IMR-90 (cell line): ENCODE measurements at regions not wholly inside any gene's neighbourhood (a gene's known extent, or its start where the extent isn't known, plus 50 kb on each side); places are given as distances from the start of the nearest gene placed in this dataset.

Experiments used
- ATAC-seq: fragments of 200-7000 bp; cut with Tn5 transposase; 2 replicates; pipeline ENCODE4 v1.9.1; 2020; ENCODE audit warnings: low read depth, mild to moderate bottlenecking, moderate library complexity
- BruUV-seq: library from RNA; stranded (reverse); fragments of 400-500 nt; replicated peaks from 2 replicates; lab custom pipeline; 2021; lab: Mats Ljungman, UMichigan
- CTCF ChIA-PET: fragments of 300-600 bp; formaldehyde crosslinking; extraction: SDS; loops from one replicate; lab custom pipeline; 2021; ENCODE audit warnings: antibody characterized with exemption; lab: Yijun Ruan, JAX
- POLR2A ChIA-PET: fragments of 300-600 bp; sonication (Branson Sonifier 250); formaldehyde crosslinking; loops from one replicate; lab custom pipeline; 2022; ENCODE audit warnings: antibody characterized with exemption; ENCODE audit not compliant: unreplicated experiment; lab: Charles Lee
- DNase-seq: peaks from one replicate; pipeline ENCODE4 v3.0.0; 2013
- H2AFZ ChIP-seq: replicated peaks from 2 replicates; pipeline ENCODE3; 2013; ENCODE audit warnings: low read length, mild to moderate bottlenecking; ENCODE audit not compliant: poor library complexity
- H2AK5ac ChIP-seq: 2 replicates; pipeline ENCODE4 v1.6.1; 2013; ENCODE audit warnings: low read depth, low read length, inconsistent platforms
- H2AK9ac ChIP-seq: replicated peaks from 2 replicates; pipeline ENCODE3; 2013; ENCODE audit warnings: mild to moderate bottlenecking, low read depth, low read length, moderate library complexity; ENCODE audit not compliant: poor library complexity
- H2BK120ac ChIP-seq: 2 replicates; pipeline ENCODE4 v1.6.1; 2013; ENCODE audit warnings: low read depth, low read length, inconsistent platforms
- H2BK15ac ChIP-seq: 3 replicates; pipeline ENCODE4 v1.6.1; 2013; ENCODE audit warnings: low read depth, low read length, inconsistent platforms
- H2BK20ac ChIP-seq: 2 replicates; pipeline ENCODE4 v1.6.1; 2013; ENCODE audit warnings: low read depth, mild to moderate bottlenecking, inconsistent platforms, low read length, moderate library complexity
- H2BK5ac ChIP-seq: 2 replicates; pipeline ENCODE4 v1.6.1; 2013; ENCODE audit warnings: mild to moderate bottlenecking, low read depth, low read length, inconsistent platforms; ENCODE audit not compliant: poor library complexity, severe bottlenecking
- H3K14ac ChIP-seq: replicated peaks from 2 replicates; pipeline ENCODE4 v1.6.1; 2013; ENCODE audit warnings: low read depth, low read length, inconsistent platforms
- H3K18ac ChIP-seq: 2 replicates; pipeline ENCODE4 v1.6.1; 2013; ENCODE audit warnings: low read depth, low read length, control low read depth
- H3K23ac ChIP-seq: 2 replicates; pipeline ENCODE4 v1.6.1; 2013; ENCODE audit warnings: low read depth, low read length, inconsistent platforms
- H3K27ac ChIP-seq: 2 replicates; pipeline ENCODE4 v1.5.1; 2013; ENCODE audit warnings: mild to moderate bottlenecking, control low read depth, low read length; ENCODE audit not compliant: insufficient read depth
- H3K27me3 ChIP-seq: 2 replicates; pipeline ENCODE4 v1.6.1; 2013; ENCODE audit warnings: low read length; ENCODE audit not compliant: control insufficient read depth, insufficient read depth
- H3K36me3 ChIP-seq: 2 replicates; pipeline ENCODE4 v1.6.1; 2013; ENCODE audit warnings: low read length, mixed read lengths; ENCODE audit not compliant: control insufficient read depth, insufficient read depth
- H3K4ac ChIP-seq: 2 replicates; pipeline ENCODE4 v1.6.1; 2013; ENCODE audit warnings: low read depth, low read length, inconsistent platforms
- H3K4me1 ChIP-seq: 2 replicates; pipeline ENCODE4 v1.6.1; 2013; ENCODE audit warnings: low read length, mixed read lengths; ENCODE audit not compliant: control insufficient read depth, insufficient read depth
- H3K4me2 ChIP-seq: 2 replicates; pipeline ENCODE4 v1.6.1; 2013; ENCODE audit warnings: low read depth, mild to moderate bottlenecking, control low read depth, low read length, moderate library complexity
- H3K4me3 ChIP-seq: 2 replicates; pipeline ENCODE4 v1.5.1; 2013; ENCODE audit warnings: low read depth, mild to moderate bottlenecking, control low read depth, low read length, moderate library complexity; ENCODE audit not compliant: insufficient read depth
- H3K56ac ChIP-seq: 2 replicates; pipeline ENCODE4 v1.6.1; 2013; ENCODE audit warnings: low read length, inconsistent platforms; ENCODE audit not compliant: insufficient read depth; ENCODE audit errors: extremely low read depth
- H3K79me1 ChIP-seq, 2 experiments: 2 replicates each; pipeline ENCODE4 v1.6.1; 2013; ENCODE audit warnings: low read length in 2 of 2, inconsistent platforms in 1 of 2, low read depth in 1 of 2
- H3K9ac ChIP-seq: 2 replicates; pipeline ENCODE4 v1.6.1; 2013; ENCODE audit warnings: low read depth, low read length, control low read depth
- H3K9me1 ChIP-seq: 2 replicates; pipeline ENCODE4 v1.6.1; 2013; ENCODE audit warnings: low read length, inconsistent platforms; ENCODE audit not compliant: insufficient read depth
- H3K9me3 ChIP-seq: 2 replicates; pipeline ENCODE4 v1.6.1; 2013; ENCODE audit warnings: low read length; ENCODE audit not compliant: control insufficient read depth, insufficient read depth
- H4K20me1 ChIP-seq: 2 replicates; pipeline ENCODE4 v1.6.1; 2013; ENCODE audit warnings: low read length, inconsistent platforms; ENCODE audit not compliant: insufficient read depth
- H4K5ac ChIP-seq: 2 replicates; pipeline ENCODE4 v1.6.1; 2013; ENCODE audit warnings: mild to moderate bottlenecking, low read depth, low read length, control low read depth
- H4K8ac ChIP-seq, 2 experiments: 2 replicates each; pipeline ENCODE4 v1.6.1; 2013; ENCODE audit warnings: low read depth in 2 of 2, low read length in 2 of 2, control low read depth in 1 of 2, inconsistent platforms in 1 of 2
- H4K91ac ChIP-seq: 2 replicates; pipeline ENCODE4 v1.6.1; 2013; ENCODE audit warnings: low read depth, low read length, inconsistent platforms; ENCODE audit not compliant: insufficient read depth
- BHLHE40 ChIP-seq: fragments of 150-350 bp; IDR thresholded peaks from 2 replicates; pipeline ENCODE4 v1.6.1; 2016; ENCODE audit warnings: mild to moderate bottlenecking, low read depth, low read length
- CEBPB ChIP-seq: IDR thresholded peaks from 2 replicates; pipeline ENCODE4 v1.6.1; 2012; ENCODE audit warnings: low read depth, low read length, improper control_type of control experiment
- CHD1 ChIP-seq: IDR thresholded peaks from 2 replicates; pipeline ENCODE4 v1.6.1; 2012; ENCODE audit warnings: low read depth, low read length, improper control_type of control experiment
- FOS ChIP-seq: fragments of 150-350 bp; IDR thresholded peaks from 2 replicates; pipeline ENCODE4 v1.6.1; 2016; ENCODE audit warnings: low read depth, low read length
- MAFK ChIP-seq: IDR thresholded peaks from 2 replicates; pipeline ENCODE4 v1.6.1; 2012; ENCODE audit warnings: low read depth, low read length, improper control_type of control experiment
- MAZ ChIP-seq: IDR thresholded peaks from 2 replicates; pipeline ENCODE4 v1.6.1; 2012; ENCODE audit warnings: low read depth, mild to moderate bottlenecking, low read length, improper control_type of control experiment, moderate library complexity, borderline replicate concordance
- MXI1 ChIP-seq: IDR thresholded peaks from 2 replicates; pipeline ENCODE4 v1.6.1; 2012; ENCODE audit warnings: low read depth, mild to moderate bottlenecking, low read length, moderate library complexity, borderline replicate concordance
- NFE2L2 ChIP-seq: fragments of 150-350 bp; IDR thresholded peaks from 2 replicates; pipeline ENCODE4 v1.6.1; 2016; ENCODE audit warnings: low read depth, mild to moderate bottlenecking, low read length
- RAD21 ChIP-seq: IDR thresholded peaks from 2 replicates; pipeline ENCODE4 v1.6.1; 2012; ENCODE audit warnings: low read length, improper control_type of control experiment
- RCOR1 ChIP-seq: IDR thresholded peaks from 2 replicates; pipeline ENCODE4 v1.6.1; 2012; ENCODE audit warnings: mild to moderate bottlenecking, low read length, improper control_type of control experiment; ENCODE audit not compliant: insufficient replicate concordance
- RFX5 ChIP-seq: IDR thresholded peaks from 2 replicates; pipeline ENCODE4 v1.8.0; 2012; ENCODE audit warnings: low read depth, mild to moderate bottlenecking, low read length, moderate library complexity
- SMC3 ChIP-seq: fragments of 150-350 bp; IDR thresholded peaks from 2 replicates; pipeline ENCODE4 v1.6.1; 2016; ENCODE audit warnings: low read depth, mild to moderate bottlenecking, antibody characterized with exemption, low read length, moderate library complexity
- dilution Hi-C: fragments of 300-500 bp; cut with HindIII; formaldehyde crosslinking; loops from one replicate; pipeline ENCODE4 v1.14.3; 2018; ENCODE audit warnings: low sequenced_read_pairs; ENCODE audit not compliant: unreplicated experiment
- in situ Hi-C: fragments of 300-500 bp; cut with MboI; formaldehyde crosslinking; loops from 3 replicates; pipeline ENCODE4 v1.14.3; 2019; ENCODE audit warnings: low sequenced_read_pairs, inconsistent platforms, mixed read lengths
- intact Hi-C: fragments of 100-400 bp; cut with micrococcal nuclease; formaldehyde crosslinking; loops from 2 replicates; pipeline ENCODE4 v1.10.0; 2022
- TF ChIP-seq, protein P1 (sequence below): fragments of 150-350 bp; IDR thresholded peaks from 2 replicates; pipeline ENCODE4 v1.6.1; 2017; ENCODE audit warnings: mild to moderate bottlenecking, antibody characterized with exemption, low read length, low read depth
- TF ChIP-seq, protein P2 (sequence below): fragments of 150-350 bp; IDR thresholded peaks from 2 replicates; pipeline ENCODE4 v1.6.1; 2016; ENCODE audit warnings: low read depth, mild to moderate bottlenecking, low read length, moderate library complexity, borderline replicate concordance

DNA sequence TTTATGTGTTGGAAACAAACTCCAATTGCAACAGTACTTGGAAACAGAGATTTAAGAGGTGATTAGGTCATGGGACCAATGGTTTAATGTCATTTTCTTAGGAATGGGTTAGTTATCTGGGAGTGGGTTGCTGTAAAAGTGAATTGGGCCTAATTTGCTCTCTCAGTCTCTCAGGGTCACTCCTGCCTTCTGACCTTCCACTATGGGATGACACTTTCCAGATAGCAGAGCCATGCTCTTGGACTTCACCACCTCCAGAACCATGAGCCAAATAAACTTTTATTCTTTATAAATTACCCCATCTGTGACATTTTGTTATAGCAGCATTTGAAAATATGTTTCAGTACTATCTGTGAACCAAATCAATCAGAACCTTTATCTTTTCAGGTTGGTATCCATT, 1509.1 kb downstream of the REEP3 start:
- Histone ChIP-seq H3K4me2 (no peak overlapping the region), H2BK15ac (no peak overlapping the region), H4K20me1 (no peaks in the 10 kb centered on the region), H4K8ac (no peak overlapping the region), H2BK5ac (no peak overlapping the region), H3K4ac (no peak overlapping the region), H2BK20ac (no peak overlapping the region), H2AK5ac (no peak overlapping the region), H3K18ac (no peak overlapping the region), H3K56ac (no peak overlapping the region), H3K27ac (no peak overlapping the region), H2AK9ac (no peak overlapping the region), H3K36me3 (no peaks in the 10 kb centered on the region), H3K27me3 (no peaks in the 10 kb centered on the region), H3K79me1 (no peaks in the 10 kb centered on the region), H3K14ac (no peak overlapping the region), H3K4me1 (no peaks in the 10 kb centered on the region), H3K9me1 (no peaks in the 10 kb centered on the region), H3K9me3 (peaks cover 12% of the 10 kb centered on the region), H3K9ac (no peak overlapping the region), H4K91ac (no peak overlapping the region), H3K23ac (no peak overlapping the region), H2BK120ac (no peak overlapping the region), H3K4me3 (no peak overlapping the region), H2AFZ (no peak overlapping the region), H4K5ac (no peak overlapping the region)
- intact Hi-C loops: no loop called here
- ATAC-seq (no peak), DNase-seq (no peak)
- no TSS peak for BruUV-seq
- TF ChIP-seq CHD1 (no peak), MAFK (no peak), NFE2L2 (no peak), MAZ (no peak), FOS (no peak), RCOR1 (no peak), CEBPB (no peak), RAD21 (no peak), RFX5 (no peak), BHLHE40 (no peak), MXI1 (no peak), SMC3 (no peak)
- TF ChIP-seq, protein P1, sequence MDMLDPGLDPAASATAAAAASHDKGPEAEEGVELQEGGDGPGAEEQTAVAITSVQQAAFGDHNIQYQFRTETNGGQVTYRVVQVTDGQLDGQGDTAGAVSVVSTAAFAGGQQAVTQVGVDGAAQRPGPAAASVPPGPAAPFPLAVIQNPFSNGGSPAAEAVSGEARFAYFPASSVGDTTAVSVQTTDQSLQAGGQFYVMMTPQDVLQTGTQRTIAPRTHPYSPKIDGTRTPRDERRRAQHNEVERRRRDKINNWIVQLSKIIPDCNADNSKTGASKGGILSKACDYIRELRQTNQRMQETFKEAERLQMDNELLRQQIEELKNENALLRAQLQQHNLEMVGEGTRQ: no peak
- TF ChIP-seq, protein P2, sequence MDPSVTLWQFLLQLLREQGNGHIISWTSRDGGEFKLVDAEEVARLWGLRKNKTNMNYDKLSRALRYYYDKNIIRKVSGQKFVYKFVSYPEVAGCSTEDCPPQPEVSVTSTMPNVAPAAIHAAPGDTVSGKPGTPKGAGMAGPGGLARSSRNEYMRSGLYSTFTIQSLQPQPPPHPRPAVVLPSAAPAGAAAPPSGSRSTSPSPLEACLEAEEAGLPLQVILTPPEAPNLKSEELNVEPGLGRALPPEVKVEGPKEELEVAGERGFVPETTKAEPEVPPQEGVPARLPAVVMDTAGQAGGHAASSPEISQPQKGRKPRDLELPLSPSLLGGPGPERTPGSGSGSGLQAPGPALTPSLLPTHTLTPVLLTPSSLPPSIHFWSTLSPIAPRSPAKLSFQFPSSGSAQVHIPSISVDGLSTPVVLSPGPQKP: no peak
- dilution Hi-C loops: no loop called here
- in situ Hi-C loops: no loop called here
- ChIA-PET CTCF (no interaction called here), POLR2A (no interaction called here)
